ENCODE measurements at regions not wholly inside any gene's neighbourhood (a gene's known extent, or its start where the extent isn't known, plus 50 kb on each side); places are given as distances from the start of the nearest gene placed in this dataset.

DNA sequence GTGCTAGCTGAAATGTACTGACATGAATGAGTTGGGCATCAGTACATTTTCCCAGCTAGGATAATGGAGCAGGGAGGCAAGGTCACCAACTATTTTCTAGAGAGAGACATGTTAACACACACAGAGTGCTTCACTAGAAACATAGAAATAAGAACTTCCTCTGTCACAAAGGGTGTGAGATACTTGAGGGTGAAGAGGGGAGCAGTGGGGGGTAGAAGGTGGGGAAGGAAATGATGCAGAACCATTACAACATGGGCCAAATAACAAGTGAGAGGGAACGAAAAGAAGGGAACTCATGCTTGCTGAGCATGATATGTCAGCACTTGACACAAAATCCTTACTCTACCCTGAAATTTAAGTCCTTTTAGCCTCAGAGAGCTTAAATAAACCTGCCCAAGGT is 87.8 kb upstream of the RFC3 start:
- TF ChIP-seq MYBL2 (CRISPR knock-in tag; IDR thresholded peaks at IDR 0.05) (no peak), ZNF281 (CRISPR knock-in tag; IDR thresholded peaks at IDR 0.05) (no peak), JUN (CRISPR knock-in tag; IDR thresholded peaks at IDR 0.05) (no peak), MAX (CRISPR knock-in tag; IDR thresholded peaks at IDR 0.05) (no peak), KAT7 (CRISPR knock-in tag; IDR thresholded peaks at IDR 0.05; ENCODE audit: borderline replicate concordance) (no peak), FOXP1 (CRISPR knock-in tag; IDR thresholded peaks at IDR 0.05; ENCODE audit: borderline replicate concordance) (no peak), NFE2L1 (CRISPR knock-in tag; IDR thresholded peaks at IDR 0.05) (no peak), TP53 (CRISPR knock-in tag; IDR thresholded peaks at IDR 0.05) (no peak), TEAD4 (CRISPR knock-in tag; IDR thresholded peaks at IDR 0.05) (no peak), FOXJ3 (CRISPR knock-in tag; IDR thresholded peaks at IDR 0.05; ENCODE audit: borderline replicate concordance) (no peak)
- TF ChIP-seq, protein P1, sequence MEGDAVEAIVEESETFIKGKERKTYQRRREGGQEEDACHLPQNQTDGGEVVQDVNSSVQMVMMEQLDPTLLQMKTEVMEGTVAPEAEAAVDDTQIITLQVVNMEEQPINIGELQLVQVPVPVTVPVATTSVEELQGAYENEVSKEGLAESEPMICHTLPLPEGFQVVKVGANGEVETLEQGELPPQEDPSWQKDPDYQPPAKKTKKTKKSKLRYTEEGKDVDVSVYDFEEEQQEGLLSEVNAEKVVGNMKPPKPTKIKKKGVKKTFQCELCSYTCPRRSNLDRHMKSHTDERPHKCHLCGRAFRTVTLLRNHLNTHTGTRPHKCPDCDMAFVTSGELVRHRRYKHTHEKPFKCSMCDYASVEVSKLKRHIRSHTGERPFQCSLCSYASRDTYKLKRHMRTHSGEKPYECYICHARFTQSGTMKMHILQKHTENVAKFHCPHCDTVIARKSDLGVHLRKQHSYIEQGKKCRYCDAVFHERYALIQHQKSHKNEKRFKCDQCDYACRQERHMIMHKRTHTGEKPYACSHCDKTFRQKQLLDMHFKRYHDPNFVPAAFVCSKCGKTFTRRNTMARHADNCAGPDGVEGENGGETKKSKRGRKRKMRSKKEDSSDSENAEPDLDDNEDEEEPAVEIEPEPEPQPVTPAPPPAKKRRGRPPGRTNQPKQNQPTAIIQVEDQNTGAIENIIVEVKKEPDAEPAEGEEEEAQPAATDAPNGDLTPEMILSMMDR (IDR thresholded peaks at IDR 0.05): no peak
- TF ChIP-seq, protein P2, sequence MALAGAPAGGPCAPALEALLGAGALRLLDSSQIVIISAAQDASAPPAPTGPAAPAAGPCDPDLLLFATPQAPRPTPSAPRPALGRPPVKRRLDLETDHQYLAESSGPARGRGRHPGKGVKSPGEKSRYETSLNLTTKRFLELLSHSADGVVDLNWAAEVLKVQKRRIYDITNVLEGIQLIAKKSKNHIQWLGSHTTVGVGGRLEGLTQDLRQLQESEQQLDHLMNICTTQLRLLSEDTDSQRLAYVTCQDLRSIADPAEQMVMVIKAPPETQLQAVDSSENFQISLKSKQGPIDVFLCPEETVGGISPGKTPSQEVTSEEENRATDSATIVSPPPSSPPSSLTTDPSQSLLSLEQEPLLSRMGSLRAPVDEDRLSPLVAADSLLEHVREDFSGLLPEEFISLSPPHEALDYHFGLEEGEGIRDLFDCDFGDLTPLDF (CRISPR knock-in tag; IDR thresholded peaks at IDR 0.05): no peak
